IMR-90 (cell line): ENCODE measurements at regions not wholly inside any gene's neighbourhood (a gene's known extent, or its start where the extent isn't known, plus 50 kb on each side); places are given as distances from the start of the nearest gene placed in this dataset.

Source experiments
- ATAC-seq: fragments of 200-7000 bp; cut with Tn5 transposase; 2 replicates; pipeline ENCODE4 v1.9.1; 2020; ENCODE audit warnings: low read depth, mild to moderate bottlenecking, moderate library complexity
- BruUV-seq: library from RNA; stranded (reverse); fragments of 400-500 nt; replicated peaks from 2 replicates; lab custom pipeline; 2021; lab: Mats Ljungman, UMichigan
- CTCF ChIA-PET: fragments of 300-600 bp; formaldehyde crosslinking; extraction: SDS; loops from one replicate; lab custom pipeline; 2021; ENCODE audit warnings: antibody characterized with exemption; lab: Yijun Ruan, JAX
- POLR2A ChIA-PET: fragments of 300-600 bp; sonication (Branson Sonifier 250); formaldehyde crosslinking; loops from one replicate; lab custom pipeline; 2022; ENCODE audit warnings: antibody characterized with exemption; ENCODE audit not compliant: unreplicated experiment; lab: Charles Lee
- DNase-seq: peaks from one replicate; pipeline ENCODE4 v3.0.0; 2013
- H2AFZ ChIP-seq: replicated peaks from 2 replicates; pipeline ENCODE3; 2013; ENCODE audit warnings: low read length, mild to moderate bottlenecking; ENCODE audit not compliant: poor library complexity
- H2AK5ac ChIP-seq: 2 replicates; pipeline ENCODE4 v1.6.1; 2013; ENCODE audit warnings: low read depth, low read length, inconsistent platforms
- H2AK9ac ChIP-seq: replicated peaks from 2 replicates; pipeline ENCODE3; 2013; ENCODE audit warnings: mild to moderate bottlenecking, low read depth, low read length, moderate library complexity; ENCODE audit not compliant: poor library complexity
- H2BK120ac ChIP-seq: 2 replicates; pipeline ENCODE4 v1.6.1; 2013; ENCODE audit warnings: low read depth, low read length, inconsistent platforms
- H2BK15ac ChIP-seq: 3 replicates; pipeline ENCODE4 v1.6.1; 2013; ENCODE audit warnings: low read depth, low read length, inconsistent platforms
- H2BK20ac ChIP-seq: 2 replicates; pipeline ENCODE4 v1.6.1; 2013; ENCODE audit warnings: low read depth, mild to moderate bottlenecking, inconsistent platforms, low read length, moderate library complexity
- H2BK5ac ChIP-seq: 2 replicates; pipeline ENCODE4 v1.6.1; 2013; ENCODE audit warnings: mild to moderate bottlenecking, low read depth, low read length, inconsistent platforms; ENCODE audit not compliant: poor library complexity, severe bottlenecking
- H3K14ac ChIP-seq: replicated peaks from 2 replicates; pipeline ENCODE4 v1.6.1; 2013; ENCODE audit warnings: low read depth, low read length, inconsistent platforms
- H3K18ac ChIP-seq: 2 replicates; pipeline ENCODE4 v1.6.1; 2013; ENCODE audit warnings: low read depth, low read length, control low read depth
- H3K23ac ChIP-seq: 2 replicates; pipeline ENCODE4 v1.6.1; 2013; ENCODE audit warnings: low read depth, low read length, inconsistent platforms
- H3K27ac ChIP-seq: 2 replicates; pipeline ENCODE4 v1.5.1; 2013; ENCODE audit warnings: mild to moderate bottlenecking, control low read depth, low read length; ENCODE audit not compliant: insufficient read depth
- H3K27me3 ChIP-seq: 2 replicates; pipeline ENCODE4 v1.6.1; 2013; ENCODE audit warnings: low read length; ENCODE audit not compliant: control insufficient read depth, insufficient read depth
- H3K36me3 ChIP-seq: 2 replicates; pipeline ENCODE4 v1.6.1; 2013; ENCODE audit warnings: low read length, mixed read lengths; ENCODE audit not compliant: control insufficient read depth, insufficient read depth
- H3K4ac ChIP-seq: 2 replicates; pipeline ENCODE4 v1.6.1; 2013; ENCODE audit warnings: low read depth, low read length, inconsistent platforms
- H3K4me1 ChIP-seq: 2 replicates; pipeline ENCODE4 v1.6.1; 2013; ENCODE audit warnings: low read length, mixed read lengths; ENCODE audit not compliant: control insufficient read depth, insufficient read depth
- H3K4me2 ChIP-seq: 2 replicates; pipeline ENCODE4 v1.6.1; 2013; ENCODE audit warnings: low read depth, mild to moderate bottlenecking, control low read depth, low read length, moderate library complexity
- H3K4me3 ChIP-seq: 2 replicates; pipeline ENCODE4 v1.5.1; 2013; ENCODE audit warnings: low read depth, mild to moderate bottlenecking, control low read depth, low read length, moderate library complexity; ENCODE audit not compliant: insufficient read depth
- H3K56ac ChIP-seq: 2 replicates; pipeline ENCODE4 v1.6.1; 2013; ENCODE audit warnings: low read length, inconsistent platforms; ENCODE audit not compliant: insufficient read depth; ENCODE audit errors: extremely low read depth
- H3K79me1 ChIP-seq, 2 experiments: 2 replicates each; pipeline ENCODE4 v1.6.1; 2013; ENCODE audit warnings: low read length in 2 of 2, inconsistent platforms in 1 of 2, low read depth in 1 of 2
- H3K9ac ChIP-seq: 2 replicates; pipeline ENCODE4 v1.6.1; 2013; ENCODE audit warnings: low read depth, low read length, control low read depth
- H3K9me1 ChIP-seq: 2 replicates; pipeline ENCODE4 v1.6.1; 2013; ENCODE audit warnings: low read length, inconsistent platforms; ENCODE audit not compliant: insufficient read depth
- H3K9me3 ChIP-seq: 2 replicates; pipeline ENCODE4 v1.6.1; 2013; ENCODE audit warnings: low read length; ENCODE audit not compliant: control insufficient read depth, insufficient read depth
- H4K20me1 ChIP-seq: 2 replicates; pipeline ENCODE4 v1.6.1; 2013; ENCODE audit warnings: low read length, inconsistent platforms; ENCODE audit not compliant: insufficient read depth
- H4K5ac ChIP-seq: 2 replicates; pipeline ENCODE4 v1.6.1; 2013; ENCODE audit warnings: mild to moderate bottlenecking, low read depth, low read length, control low read depth
- H4K8ac ChIP-seq, 2 experiments: 2 replicates each; pipeline ENCODE4 v1.6.1; 2013; ENCODE audit warnings: low read depth in 2 of 2, low read length in 2 of 2, control low read depth in 1 of 2, inconsistent platforms in 1 of 2
- H4K91ac ChIP-seq: 2 replicates; pipeline ENCODE4 v1.6.1; 2013; ENCODE audit warnings: low read depth, low read length, inconsistent platforms; ENCODE audit not compliant: insufficient read depth
- BHLHE40 ChIP-seq: fragments of 150-350 bp; IDR thresholded peaks from 2 replicates; pipeline ENCODE4 v1.6.1; 2016; ENCODE audit warnings: mild to moderate bottlenecking, low read depth, low read length
- CEBPB ChIP-seq: IDR thresholded peaks from 2 replicates; pipeline ENCODE4 v1.6.1; 2012; ENCODE audit warnings: low read depth, low read length, improper control_type of control experiment
- CHD1 ChIP-seq: IDR thresholded peaks from 2 replicates; pipeline ENCODE4 v1.6.1; 2012; ENCODE audit warnings: low read depth, low read length, improper control_type of control experiment
- ELK1 ChIP-seq: fragments of 150-350 bp; IDR thresholded peaks from 2 replicates; pipeline ENCODE4 v1.6.1; 2016; ENCODE audit warnings: low read depth, mild to moderate bottlenecking, low read length, moderate library complexity, borderline replicate concordance
- FOS ChIP-seq: fragments of 150-350 bp; IDR thresholded peaks from 2 replicates; pipeline ENCODE4 v1.6.1; 2016; ENCODE audit warnings: low read depth, low read length
- MAFK ChIP-seq: IDR thresholded peaks from 2 replicates; pipeline ENCODE4 v1.6.1; 2012; ENCODE audit warnings: low read depth, low read length, improper control_type of control experiment
- MAZ ChIP-seq: IDR thresholded peaks from 2 replicates; pipeline ENCODE4 v1.6.1; 2012; ENCODE audit warnings: low read depth, mild to moderate bottlenecking, low read length, improper control_type of control experiment, moderate library complexity, borderline replicate concordance
- MXI1 ChIP-seq: IDR thresholded peaks from 2 replicates; pipeline ENCODE4 v1.6.1; 2012; ENCODE audit warnings: low read depth, mild to moderate bottlenecking, low read length, moderate library complexity, borderline replicate concordance
- NFE2L2 ChIP-seq: fragments of 150-350 bp; IDR thresholded peaks from 2 replicates; pipeline ENCODE4 v1.6.1; 2016; ENCODE audit warnings: low read depth, mild to moderate bottlenecking, low read length
- POLR2A ChIP-seq: IDR thresholded peaks from 2 replicates; pipeline ENCODE4 v1.6.1; 2012; ENCODE audit warnings: mild to moderate bottlenecking, low read depth, low read length
- RAD21 ChIP-seq: IDR thresholded peaks from 2 replicates; pipeline ENCODE4 v1.6.1; 2012; ENCODE audit warnings: low read length, improper control_type of control experiment
- RCOR1 ChIP-seq: IDR thresholded peaks from 2 replicates; pipeline ENCODE4 v1.6.1; 2012; ENCODE audit warnings: mild to moderate bottlenecking, low read length, improper control_type of control experiment; ENCODE audit not compliant: insufficient replicate concordance
- RFX5 ChIP-seq: IDR thresholded peaks from 2 replicates; pipeline ENCODE4 v1.8.0; 2012; ENCODE audit warnings: low read depth, mild to moderate bottlenecking, low read length, moderate library complexity
- SMC3 ChIP-seq: fragments of 150-350 bp; IDR thresholded peaks from 2 replicates; pipeline ENCODE4 v1.6.1; 2016; ENCODE audit warnings: low read depth, mild to moderate bottlenecking, antibody characterized with exemption, low read length, moderate library complexity
- USF2 ChIP-seq: fragments of 150-350 bp; IDR thresholded peaks from 2 replicates; pipeline ENCODE4 v1.6.1; 2017; ENCODE audit warnings: mild to moderate bottlenecking, antibody characterized with exemption, low read length, low read depth
- WGBS, 2 experiments: methylation state at CpG; one replicate each; pipeline versions ENCODE4 v1.1.5 to v1.1.7; 2013; ENCODE audit warnings: missing lambda C conversion rate in 2 of 2; ENCODE audit not compliant: insufficient read length in 1 of 2; ENCODE audit errors: extremely low coverage in 2 of 2; 5-methylcytosine and 5-hydroxymethylcytosine counted together
- dilution Hi-C: fragments of 300-500 bp; cut with HindIII; formaldehyde crosslinking; loops from one replicate; pipeline ENCODE4 v1.14.3; 2018; ENCODE audit warnings: low sequenced_read_pairs; ENCODE audit not compliant: unreplicated experiment
- in situ Hi-C: fragments of 300-500 bp; cut with MboI; formaldehyde crosslinking; loops from 3 replicates; pipeline ENCODE4 v1.14.3; 2019; ENCODE audit warnings: low sequenced_read_pairs, inconsistent platforms, mixed read lengths
- intact Hi-C: fragments of 100-400 bp; cut with micrococcal nuclease; formaldehyde crosslinking; loops from 2 replicates; pipeline ENCODE4 v1.10.0; 2022
- TF ChIP-seq, protein P1 (sequence below): conservative IDR thresholded peaks from 2 replicates; pipeline ENCODE4 v1.5.1; 2012; ENCODE audit warnings: mild to moderate bottlenecking, low read depth, low read length, improper control_type of control experiment

GRCh38 chr4:135249024-135249423 lies 1047.4 kb upstream of the PABPC4L start:
- H3K4me3 ChIP-seq: no peak overlapping the region
- H3K4ac ChIP-seq: no peak overlapping the region
- no peaks in the 10 kb centered on the region for H3K9me1 ChIP-seq
- no peak overlapping the region for H2AFZ ChIP-seq
- CTCF ChIA-PET: no interaction called here
- H3K79me1 ChIP-seq: no peaks in the 10 kb centered on the region
- H3K36me3 ChIP-seq: no peaks in the 10 kb centered on the region
- no peaks in the 10 kb centered on the region; the same call in 1 of the 2 replicates for H3K4me1 ChIP-seq
- no peak overlapping the region for H3K56ac ChIP-seq
- intact Hi-C loops: no loop called here
- no peak overlapping the region for H3K18ac ChIP-seq
- TF ChIP-seq RFX5 (no peak), MXI1 (no peak), RAD21 (no peak), MAZ (no peak), NFE2L2 (no peak), BHLHE40 (no peak), USF2 (no peak), CEBPB (no peak), SMC3 (no peak), CHD1 (no peak), ELK1 (no peak), FOS (no peak), MAFK (no peak), RCOR1 (no peak), POLR2A (no peak)
- TF ChIP-seq, protein P1, sequence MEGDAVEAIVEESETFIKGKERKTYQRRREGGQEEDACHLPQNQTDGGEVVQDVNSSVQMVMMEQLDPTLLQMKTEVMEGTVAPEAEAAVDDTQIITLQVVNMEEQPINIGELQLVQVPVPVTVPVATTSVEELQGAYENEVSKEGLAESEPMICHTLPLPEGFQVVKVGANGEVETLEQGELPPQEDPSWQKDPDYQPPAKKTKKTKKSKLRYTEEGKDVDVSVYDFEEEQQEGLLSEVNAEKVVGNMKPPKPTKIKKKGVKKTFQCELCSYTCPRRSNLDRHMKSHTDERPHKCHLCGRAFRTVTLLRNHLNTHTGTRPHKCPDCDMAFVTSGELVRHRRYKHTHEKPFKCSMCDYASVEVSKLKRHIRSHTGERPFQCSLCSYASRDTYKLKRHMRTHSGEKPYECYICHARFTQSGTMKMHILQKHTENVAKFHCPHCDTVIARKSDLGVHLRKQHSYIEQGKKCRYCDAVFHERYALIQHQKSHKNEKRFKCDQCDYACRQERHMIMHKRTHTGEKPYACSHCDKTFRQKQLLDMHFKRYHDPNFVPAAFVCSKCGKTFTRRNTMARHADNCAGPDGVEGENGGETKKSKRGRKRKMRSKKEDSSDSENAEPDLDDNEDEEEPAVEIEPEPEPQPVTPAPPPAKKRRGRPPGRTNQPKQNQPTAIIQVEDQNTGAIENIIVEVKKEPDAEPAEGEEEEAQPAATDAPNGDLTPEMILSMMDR: no peak
- no peak overlapping the region for H3K14ac ChIP-seq
- H4K8ac ChIP-seq: no peak overlapping the region
- no peak overlapping the region for H4K91ac ChIP-seq
- DNase-seq (no peak), ATAC-seq (no peak)
- H3K9ac ChIP-seq: no peak overlapping the region
- no peaks in the 10 kb centered on the region for H4K20me1 ChIP-seq
- H2BK120ac ChIP-seq: no peak overlapping the region
- H3K23ac ChIP-seq: no peak overlapping the region
- no peaks in the 10 kb centered on the region for H3K27me3 ChIP-seq
- H2AK9ac ChIP-seq: no peak overlapping the region
- no peak overlapping the region for H2BK20ac ChIP-seq
- H3K9me3 ChIP-seq: no peaks in the 10 kb centered on the region
- no peak overlapping the region for H3K27ac ChIP-seq
- in situ Hi-C loops: no loop called here
- no peak overlapping the region for H4K5ac ChIP-seq
- dilution Hi-C loops: no loop called here
- no peak overlapping the region for H3K4me2 ChIP-seq
- no peak overlapping the region for H2BK15ac ChIP-seq
- 80% methylated on average over 2 of the region's 5 CpGs; no CpG with 5 or more reads in 1 of the 2 experiments for whole genome bisulfite sequencing, 2 experiments
- no peak overlapping the region for H2AK5ac ChIP-seq
- H2BK5ac ChIP-seq: no peak overlapping the region
- no TSS peak for BruUV-seq
- POLR2A ChIA-PET: interaction anchor here (0.6 kb wide), 1 partner anchor 84 kb away, joined by 3 read pairs; no protein-coding TSS in a partner anchor
